HepG2 (cell line): ENCODE measurements at regions not wholly inside any gene's neighbourhood (a gene's known extent, or its start where the extent isn't known, plus 50 kb on each side); places are given as distances from the start of the nearest gene placed in this dataset.

ENCODE experiments used
- AGO2 ChIP-seq: fragments of 200-400 bp; formaldehyde crosslinking; optimal IDR thresholded peaks from 2 replicates; pipeline ENCODE3; 2017; ENCODE audit warnings: mild to moderate bottlenecking, low read depth, low read length, moderate library complexity
- CREM ChIP-seq, 2 experiments: sonication (generic) in 1 of 2; formaldehyde crosslinking in 1 of 2; IDR thresholded peaks; 2 replicates each; pipeline versions ENCODE4 v1.4.0 to v1.6.1; 2016 to 2020; ENCODE audit warnings: antibody characterized with exemption in 1 of 2, mild to moderate bottlenecking in 1 of 2, missing genetic modification reagents in 1 of 2
- ETV5 ChIP-seq: IDR thresholded peaks from 2 replicates; pipeline ENCODE4 v1.6.1; 2018; ENCODE audit warnings: missing biosample characterization, missing genetic modification reagents, inconsistent platforms, borderline replicate concordance
- FOXP1 ChIP-seq, 2 experiments: fragments of 450-650 bp in 1 of 2; IDR thresholded peaks; 2 replicates each; pipeline ENCODE4 v1.6.1; 2017 to 2018; ENCODE audit warnings: antibody characterized with exemption in 1 of 2
- HMG20A ChIP-seq: IDR thresholded peaks from 2 replicates; pipeline ENCODE4 v1.6.1; 2016; ENCODE audit warnings: borderline replicate concordance
- MYNN ChIP-seq: sonication (generic); formaldehyde crosslinking; IDR thresholded peaks from 2 replicates; pipeline ENCODE4 v1.4.0; 2020; ENCODE audit warnings: mild to moderate bottlenecking, low read depth, missing genetic modification reagents
- MYPOP ChIP-seq: sonication (generic); formaldehyde crosslinking; IDR thresholded peaks from 2 replicates; pipeline ENCODE4 v1.8.1; 2023; ENCODE audit warnings: mild to moderate bottlenecking, moderate library complexity, missing genetic modification reagents
- NCOA5 ChIP-seq: sonication (generic); formaldehyde crosslinking; IDR thresholded peaks from 2 replicates; pipeline ENCODE4 v1.4.0; 2020; ENCODE audit warnings: missing genetic modification reagents
- NFIC ChIP-seq: IDR thresholded peaks from 2 replicates; pipeline ENCODE4 v1.6.1; 2012; ENCODE audit warnings: mild to moderate bottlenecking, low read length, inconsistent platforms
- PHB2 ChIP-seq: fragments of 450-650 bp; IDR thresholded peaks from 2 replicates; pipeline ENCODE4 v1.6.1; 2018; ENCODE audit not compliant: partially characterized antibody
- SMAD3 ChIP-seq: sonication (generic); formaldehyde crosslinking; IDR thresholded peaks from 2 replicates; pipeline ENCODE4 v1.4.0; 2020; ENCODE audit warnings: missing genetic modification reagents
- SMAD9 ChIP-seq: sonication (generic); formaldehyde crosslinking; IDR thresholded peaks from 2 replicates; pipeline ENCODE4 v1.5.1; 2020; ENCODE audit warnings: mild to moderate bottlenecking, missing genetic modification reagents
- THAP8 ChIP-seq: sonication (generic); formaldehyde crosslinking; IDR thresholded peaks from 2 replicates; pipeline ENCODE4 v1.5.1; 2020; ENCODE audit warnings: missing genetic modification reagents, mild to moderate bottlenecking, borderline replicate concordance
- ZC3H4 ChIP-seq: sonication (generic); formaldehyde crosslinking; IDR thresholded peaks from 2 replicates; pipeline ENCODE4 v1.4.0; 2020; ENCODE audit warnings: missing genetic modification reagents, borderline replicate concordance
- ZNF329 ChIP-seq: sonication (generic); formaldehyde crosslinking; IDR thresholded peaks from 2 replicates; pipeline ENCODE4 v1.9.0; 2021; ENCODE audit warnings: low read depth, mild to moderate bottlenecking, missing genetic modification reagents
- ZNF468 ChIP-seq: sonication (generic); formaldehyde crosslinking; IDR thresholded peaks from 2 replicates; pipeline ENCODE4 v1.8.0; 2022; ENCODE audit warnings: mild to moderate bottlenecking, moderate library complexity, missing genetic modification reagents
- ZNF556 ChIP-seq: sonication (generic); formaldehyde crosslinking; IDR thresholded peaks from 2 replicates; pipeline ENCODE4 v1.4.0; 2020; ENCODE audit warnings: mild to moderate bottlenecking, missing genetic modification reagents, borderline replicate concordance
- TF ChIP-seq, protein P1 (sequence below): sonication (generic); formaldehyde crosslinking; IDR thresholded peaks from 2 replicates; pipeline ENCODE4 v1.4.0; 2020; ENCODE audit warnings: missing genetic modification reagents
- TF ChIP-seq, protein P2 (sequence below): sonication (generic); formaldehyde crosslinking; IDR thresholded peaks from 2 replicates; pipeline ENCODE4 v1.5.1; 2020; ENCODE audit warnings: mild to moderate bottlenecking, missing genetic modification reagents, moderate library complexity
- TF ChIP-seq, protein P3 (sequence below): sonication (generic); formaldehyde crosslinking; IDR thresholded peaks from 2 replicates; pipeline ENCODE4 v1.5.0; 2020; ENCODE audit warnings: mild to moderate bottlenecking, missing genetic modification reagents, borderline replicate concordance

GRCh38 chr21:38989745-38990423, 184.2 kb downstream of the ETS2 start (continued):
- TF ChIP-seq, protein P1, sequence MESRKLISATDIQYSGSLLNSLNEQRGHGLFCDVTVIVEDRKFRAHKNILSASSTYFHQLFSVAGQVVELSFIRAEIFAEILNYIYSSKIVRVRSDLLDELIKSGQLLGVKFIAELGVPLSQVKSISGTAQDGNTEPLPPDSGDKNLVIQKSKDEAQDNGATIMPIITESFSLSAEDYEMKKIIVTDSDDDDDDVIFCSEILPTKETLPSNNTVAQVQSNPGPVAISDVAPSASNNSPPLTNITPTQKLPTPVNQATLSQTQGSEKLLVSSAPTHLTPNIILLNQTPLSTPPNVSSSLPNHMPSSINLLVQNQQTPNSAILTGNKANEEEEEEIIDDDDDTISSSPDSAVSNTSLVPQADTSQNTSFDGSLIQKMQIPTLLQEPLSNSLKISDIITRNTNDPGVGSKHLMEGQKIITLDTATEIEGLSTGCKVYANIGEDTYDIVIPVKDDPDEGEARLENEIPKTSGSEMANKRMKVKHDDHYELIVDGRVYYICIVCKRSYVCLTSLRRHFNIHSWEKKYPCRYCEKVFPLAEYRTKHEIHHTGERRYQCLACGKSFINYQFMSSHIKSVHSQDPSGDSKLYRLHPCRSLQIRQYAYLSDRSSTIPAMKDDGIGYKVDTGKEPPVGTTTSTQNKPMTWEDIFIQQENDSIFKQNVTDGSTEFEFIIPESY (CRISPR knock-in tag), result no peak; the same call in 1 of the 2 replicates
- TF ChIP-seq ZNF556 (CRISPR knock-in tag) (0 out of 2 replicates have a peak, but pooled peaks have one; percentile 52), ZNF329 (CRISPR knock-in tag) (no peak), CREM (IDR thresholded peaks at IDR 0.05) (peak; percentile 37; the same call in 1 of the 2 replicates), CREM (CRISPR knock-in tag; IDR thresholded peaks at IDR 0.05) (no peak), PHB2 (no peak), FOXP1 (IDR thresholded peaks at IDR 0.05) (no peak), FOXP1 (CRISPR knock-in tag; IDR thresholded peaks at IDR 0.05) (peak; percentile 73), THAP8 (no peak), NCOA5 (CRISPR knock-in tag) (no peak), MYPOP (0 out of 2 replicates have a peak, but pooled peaks have one; percentile 69), SMAD9 (no peak), ZC3H4 (no peak; the same call in 1 of the 2 replicates), SMAD3 (CRISPR knock-in tag) (peak; percentile 51; the same call in 1 of the 2 replicates), AGO2 (no peak), MYNN (CRISPR knock-in tag) (no peak), NFIC (peak; percentile 58; the same call in 1 of the 2 replicates), HMG20A (peak; percentile 60; the same call in 1 of the 2 replicates), ZNF468 (CRISPR knock-in tag) (no peak), ETV5 (peak; percentile 86)
- TF ChIP-seq, protein P2, sequence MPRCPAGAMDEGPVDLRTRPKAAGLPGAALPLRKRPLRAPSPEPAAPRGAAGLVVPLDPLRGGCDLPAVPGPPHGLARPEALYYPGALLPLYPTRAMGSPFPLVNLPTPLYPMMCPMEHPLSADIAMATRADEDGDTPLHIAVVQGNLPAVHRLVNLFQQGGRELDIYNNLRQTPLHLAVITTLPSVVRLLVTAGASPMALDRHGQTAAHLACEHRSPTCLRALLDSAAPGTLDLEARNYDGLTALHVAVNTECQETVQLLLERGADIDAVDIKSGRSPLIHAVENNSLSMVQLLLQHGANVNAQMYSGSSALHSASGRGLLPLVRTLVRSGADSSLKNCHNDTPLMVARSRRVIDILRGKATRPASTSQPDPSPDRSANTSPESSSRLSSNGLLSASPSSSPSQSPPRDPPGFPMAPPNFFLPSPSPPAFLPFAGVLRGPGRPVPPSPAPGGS (CRISPR knock-in tag), result 0 out of 2 replicates have a peak, but pooled peaks have one; percentile 4
- TF ChIP-seq, protein P3, sequence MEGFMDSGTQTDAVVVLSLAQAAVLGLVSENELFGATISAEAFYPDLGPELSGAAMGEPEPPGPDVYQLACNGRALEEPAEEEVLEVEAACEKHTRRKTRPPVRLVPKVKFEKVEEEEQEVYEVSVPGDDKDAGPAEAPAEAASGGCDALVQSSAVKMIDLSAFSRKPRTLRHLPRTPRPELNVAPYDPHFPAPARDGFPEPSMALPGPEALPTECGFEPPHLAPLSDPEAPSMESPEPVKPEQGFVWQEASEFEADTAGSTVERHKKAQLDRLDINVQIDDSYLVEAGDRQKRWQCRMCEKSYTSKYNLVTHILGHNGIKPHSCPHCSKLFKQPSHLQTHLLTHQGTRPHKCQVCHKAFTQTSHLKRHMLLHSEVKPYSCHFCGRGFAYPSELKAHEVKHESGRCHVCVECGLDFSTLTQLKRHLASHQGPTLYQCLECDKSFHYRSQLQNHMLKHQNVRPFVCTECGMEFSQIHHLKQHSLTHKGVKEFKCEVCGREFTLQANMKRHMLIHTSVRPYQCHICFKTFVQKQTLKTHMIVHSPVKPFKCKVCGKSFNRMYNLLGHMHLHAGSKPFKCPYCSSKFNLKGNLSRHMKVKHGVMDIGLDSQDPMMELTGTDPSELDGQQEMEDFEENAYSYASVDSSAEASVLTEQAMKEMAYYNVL (CRISPR knock-in tag), result 0 out of 2 replicates have a peak, but pooled peaks have one; percentile 59
